ENCODE measurements at regions not wholly inside any gene's neighbourhood (a gene's known extent, or its start where the extent isn't known, plus 50 kb on each side); places are given as distances from the start of the nearest gene placed in this dataset.

DNA sequence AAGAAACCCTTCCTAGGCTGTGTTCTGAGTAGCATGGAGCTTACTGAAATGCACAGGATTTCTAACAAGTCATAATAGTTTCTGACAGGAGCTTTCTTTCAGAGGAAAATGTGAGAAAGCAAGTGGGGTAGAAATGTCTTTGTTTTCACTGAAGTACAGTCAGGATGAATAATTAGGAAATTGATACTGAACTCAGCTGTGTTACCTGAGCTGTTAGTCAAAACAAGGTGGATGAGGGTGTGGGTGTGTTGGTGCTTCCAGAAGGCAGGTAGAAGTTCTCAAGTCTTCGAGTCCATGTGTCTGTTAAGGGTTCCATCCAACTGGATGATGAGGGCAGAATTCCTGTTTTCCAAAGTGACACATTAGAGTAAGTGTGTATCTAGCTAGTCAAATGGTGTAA is 122.4 kb downstream of the BASP1 start:
- TF ChIP-seq, protein P1, sequence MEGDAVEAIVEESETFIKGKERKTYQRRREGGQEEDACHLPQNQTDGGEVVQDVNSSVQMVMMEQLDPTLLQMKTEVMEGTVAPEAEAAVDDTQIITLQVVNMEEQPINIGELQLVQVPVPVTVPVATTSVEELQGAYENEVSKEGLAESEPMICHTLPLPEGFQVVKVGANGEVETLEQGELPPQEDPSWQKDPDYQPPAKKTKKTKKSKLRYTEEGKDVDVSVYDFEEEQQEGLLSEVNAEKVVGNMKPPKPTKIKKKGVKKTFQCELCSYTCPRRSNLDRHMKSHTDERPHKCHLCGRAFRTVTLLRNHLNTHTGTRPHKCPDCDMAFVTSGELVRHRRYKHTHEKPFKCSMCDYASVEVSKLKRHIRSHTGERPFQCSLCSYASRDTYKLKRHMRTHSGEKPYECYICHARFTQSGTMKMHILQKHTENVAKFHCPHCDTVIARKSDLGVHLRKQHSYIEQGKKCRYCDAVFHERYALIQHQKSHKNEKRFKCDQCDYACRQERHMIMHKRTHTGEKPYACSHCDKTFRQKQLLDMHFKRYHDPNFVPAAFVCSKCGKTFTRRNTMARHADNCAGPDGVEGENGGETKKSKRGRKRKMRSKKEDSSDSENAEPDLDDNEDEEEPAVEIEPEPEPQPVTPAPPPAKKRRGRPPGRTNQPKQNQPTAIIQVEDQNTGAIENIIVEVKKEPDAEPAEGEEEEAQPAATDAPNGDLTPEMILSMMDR (IDR thresholded peaks at IDR 0.05) = no peak
- TF ChIP-seq POLR2A (IDR thresholded peaks at IDR 0.05) = no peak
- no peak for TF ChIP-seq POLR2AphosphoS5 (IDR thresholded peaks at IDR 0.05)

Data from breast epithelium (tissue), 3 donors.